ENCODE measurements at regions not wholly inside any gene's neighbourhood (a gene's known extent, or its start where the extent isn't known, plus 50 kb on each side); places are given as distances from the start of the nearest gene placed in this dataset.
"Not testable (repeated sequence)": the region's sequence is repeated elsewhere in the genome, so short reads cannot be mapped to it uniquely, and the experiment has no call there.

GRCh38 chr9:82419696-82420486, 431.3 kb downstream of the SPATA31D1 start:
- Histone ChIP-seq H3K4me3 (ENCODE audit: low read depth in 1 of 2, low read length in 2 of 2) (no peak overlapping the region), H3K27me3 (ENCODE audit: control insufficient read depth in 1 of 2, insufficient read depth in 2 of 2, low read length in 2 of 2) (no peaks in the 10 kb centered on the region), H3K27ac (ENCODE audit: low read depth, low read length) (no peak overlapping the region), H3K36me3 (ENCODE audit: control insufficient read depth in 1 of 2, insufficient read depth in 2 of 2, low read length in 2 of 2) (no peaks in the 10 kb centered on the region), H3K9ac (ENCODE audit: low read depth in 1 of 2, low read length in 2 of 2) (no peak overlapping the region), H3K9me3 (ENCODE audit: control insufficient read depth in 1 of 2, low read length in 2 of 2) (no peaks in the 10 kb centered on the region), H3K4me1 (ENCODE audit: control insufficient read depth in 1 of 2, insufficient read depth in 2 of 2, low read length in 2 of 2) (peaks cover 16 to 19% of the 10 kb centered on the region in 2 donors)

- H3K9me3 ChIP-seq (ENCODE audit: control insufficient read depth in 1 of 2, low read length in 2 of 2), result no peaks in the 10 kb centered on the region
- peaks cover 16 to 21% of the 10 kb centered on the region in 2 donors for H3K4me1 ChIP-seq (ENCODE audit: control insufficient read depth in 1 of 2, insufficient read depth in 2 of 2, low read length in 2 of 2)
- H3K4me3 ChIP-seq (ENCODE audit: low read depth in 1 of 2, low read length in 2 of 2), result no peak overlapping the region
- no peaks in the 10 kb centered on the region for H3K36me3 ChIP-seq (ENCODE audit: control insufficient read depth in 1 of 2, insufficient read depth in 2 of 2, low read length in 2 of 2)
- H3K27me3 ChIP-seq (ENCODE audit: control insufficient read depth in 1 of 2, insufficient read depth in 2 of 2, low read length in 2 of 2), result no peaks in the 10 kb centered on the region
- no peak overlapping the region for H3K27ac ChIP-seq (ENCODE audit: low read depth, low read length)
- H3K9ac ChIP-seq (ENCODE audit: low read depth in 1 of 2, low read length in 2 of 2), result no peak overlapping the region
These were observed 432.9 kb downstream of the SPATA31D1 start for GRCh38 chr9:82421498-82421897.

DNA sequence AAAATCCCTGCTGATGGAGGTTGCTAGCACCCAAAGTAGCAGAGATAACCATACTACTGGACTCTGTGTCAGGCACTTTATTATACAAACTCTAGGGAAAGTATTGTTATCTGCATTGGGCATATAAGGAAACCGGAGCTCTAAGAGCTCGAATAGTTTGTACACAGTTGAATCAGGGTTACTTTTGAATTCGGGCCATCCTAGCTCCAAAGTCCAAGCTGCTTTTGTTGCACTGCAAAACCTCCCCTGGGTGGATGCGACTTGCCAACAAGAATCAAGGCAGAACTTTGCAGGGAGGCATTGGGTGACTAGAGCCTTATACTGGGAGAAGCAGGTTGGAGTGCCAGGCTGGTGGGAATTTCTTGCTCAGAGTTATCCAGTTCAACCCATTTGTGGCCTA, 435.1 kb downstream of the SPATA31D1 start:
- no peak overlapping the region for H3K27ac ChIP-seq (ENCODE audit: low read depth, low read length)
- no peaks in the 10 kb centered on the region for H3K9me3 ChIP-seq (ENCODE audit: control insufficient read depth in 1 of 2, low read length in 2 of 2)
- H3K4me1 ChIP-seq (ENCODE audit: control insufficient read depth in 1 of 2, insufficient read depth in 2 of 2, low read length in 2 of 2), result peaks cover 16 to 21% of the 10 kb centered on the region in 2 donors
- H3K9ac ChIP-seq (ENCODE audit: low read depth in 1 of 2, low read length in 2 of 2), result no peak overlapping the region
- H3K36me3 ChIP-seq (ENCODE audit: control insufficient read depth in 1 of 2, insufficient read depth in 2 of 2, low read length in 2 of 2), result no peaks in the 10 kb centered on the region
- no peaks in the 10 kb centered on the region for H3K27me3 ChIP-seq (ENCODE audit: control insufficient read depth in 1 of 2, insufficient read depth in 2 of 2, low read length in 2 of 2)
- no peak overlapping the region for H3K4me3 ChIP-seq (ENCODE audit: low read depth in 1 of 2, low read length in 2 of 2)

DNA sequence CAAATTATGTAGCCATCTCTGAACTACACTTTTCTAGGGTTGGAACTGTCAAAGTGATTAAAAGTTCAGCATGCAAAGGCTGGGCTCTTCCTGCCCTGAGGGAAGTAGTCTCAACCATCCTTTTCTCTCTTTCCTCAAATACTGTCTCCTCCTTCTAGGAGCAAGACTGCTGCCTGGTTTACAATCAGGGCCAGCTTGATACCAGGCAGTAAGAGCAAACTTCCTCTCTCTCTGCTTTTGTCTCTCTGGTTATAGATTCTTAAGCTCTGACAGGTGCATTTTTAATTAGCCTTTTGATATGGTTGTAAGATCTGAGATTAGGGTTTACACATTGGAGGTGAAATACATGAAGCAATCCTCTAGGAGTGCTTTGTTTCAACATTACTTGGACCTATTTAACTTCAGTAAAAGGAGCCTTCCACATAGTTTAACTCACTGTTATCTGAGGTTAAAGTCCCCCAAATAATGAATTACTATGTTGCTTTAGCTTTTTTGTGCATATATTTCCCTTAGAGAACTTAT, 436.1 kb downstream of the SPATA31D1 start:
- H3K9me3 ChIP-seq (ENCODE audit: control insufficient read depth in 1 of 2, low read length in 2 of 2), result no peaks in the 10 kb centered on the region
- H3K9ac ChIP-seq (ENCODE audit: low read depth in 1 of 2, low read length in 2 of 2), result no peak overlapping the region
- H3K27ac ChIP-seq (ENCODE audit: low read depth, low read length), result no peak overlapping the region
- H3K4me1 ChIP-seq (ENCODE audit: control insufficient read depth in 1 of 2, insufficient read depth in 2 of 2, low read length in 2 of 2), result peaks cover 16 to 21% of the 10 kb centered on the region in 2 donors
- no peaks in the 10 kb centered on the region for H3K36me3 ChIP-seq (ENCODE audit: control insufficient read depth in 1 of 2, insufficient read depth in 2 of 2, low read length in 2 of 2)
- H3K27me3 ChIP-seq (ENCODE audit: control insufficient read depth in 1 of 2, insufficient read depth in 2 of 2, low read length in 2 of 2), result no peaks in the 10 kb centered on the region
- no peak overlapping the region for H3K4me3 ChIP-seq (ENCODE audit: low read depth in 1 of 2, low read length in 2 of 2)

GRCh38 chr9:82431121-82431520, 442.5 kb downstream of the SPATA31D1 start:
- H3K27ac ChIP-seq (ENCODE audit: low read depth, low read length), result no peak overlapping the region
- H3K27me3 ChIP-seq (ENCODE audit: control insufficient read depth in 1 of 2, insufficient read depth in 2 of 2, low read length in 2 of 2), result no peaks in the 10 kb centered on the region
- no peaks in the 10 kb centered on the region for H3K36me3 ChIP-seq (ENCODE audit: control insufficient read depth in 1 of 2, insufficient read depth in 2 of 2, low read length in 2 of 2)
- H3K9me3 ChIP-seq (ENCODE audit: control insufficient read depth in 1 of 2, low read length in 2 of 2), result no peaks in the 10 kb centered on the region
- H3K4me1 ChIP-seq (ENCODE audit: control insufficient read depth in 1 of 2, insufficient read depth in 2 of 2, low read length in 2 of 2), result no peaks in the 10 kb centered on the region
- H3K9ac ChIP-seq (ENCODE audit: low read depth in 1 of 2, low read length in 2 of 2), result no peak overlapping the region
- H3K4me3 ChIP-seq (ENCODE audit: low read depth in 1 of 2, low read length in 2 of 2), result no peak overlapping the region

GRCh38 chr9:82433290-82433931, 444.8 kb downstream of the SPATA31D1 start:
- not testable (repeated sequence) for H3K4me1 ChIP-seq (ENCODE audit: control insufficient read depth in 1 of 2, insufficient read depth in 2 of 2, low read length in 2 of 2); H3K27me3 ChIP-seq (ENCODE audit: control insufficient read depth in 1 of 2, insufficient read depth in 2 of 2, low read length in 2 of 2); H3K27ac ChIP-seq (ENCODE audit: low read depth, low read length); H3K9ac ChIP-seq (ENCODE audit: low read depth in 1 of 2, low read length in 2 of 2); H3K36me3 ChIP-seq (ENCODE audit: control insufficient read depth in 1 of 2, insufficient read depth in 2 of 2, low read length in 2 of 2); H3K4me3 ChIP-seq (ENCODE audit: low read depth in 1 of 2, low read length in 2 of 2); H3K9me3 ChIP-seq (ENCODE audit: control insufficient read depth in 1 of 2, low read length in 2 of 2)

DNA sequence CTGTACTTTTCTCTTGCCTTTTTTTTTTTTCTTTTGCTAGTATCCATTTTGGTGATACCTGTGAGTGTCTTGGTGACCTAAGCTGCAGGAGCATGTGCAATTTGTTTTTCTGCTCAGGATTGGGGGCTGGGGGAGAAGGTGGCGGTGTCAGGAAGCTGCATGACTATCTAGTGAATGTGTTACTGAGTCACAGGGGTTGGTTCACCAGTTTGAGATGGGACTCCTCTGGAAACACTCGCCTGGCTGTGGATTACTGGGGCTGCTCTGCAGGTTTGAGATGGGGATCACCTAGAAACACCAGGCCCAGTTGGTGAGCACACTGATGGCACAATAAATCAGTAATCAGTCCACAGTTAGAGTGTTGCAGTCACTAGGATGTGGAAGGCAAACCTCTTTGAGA, 447.9 kb downstream of the SPATA31D1 start:
- no peaks in the 10 kb centered on the region for H3K27me3 ChIP-seq (ENCODE audit: control insufficient read depth in 1 of 2, insufficient read depth in 2 of 2, low read length in 2 of 2)
- no peaks in the 10 kb centered on the region for H3K36me3 ChIP-seq (ENCODE audit: control insufficient read depth in 1 of 2, insufficient read depth in 2 of 2, low read length in 2 of 2)
- peaks cover 2 to 7% of the 10 kb centered on the region in 2 donors for H3K9me3 ChIP-seq (ENCODE audit: control insufficient read depth in 1 of 2, low read length in 2 of 2)
- H3K27ac ChIP-seq (ENCODE audit: low read depth, low read length), result no peak overlapping the region
- H3K4me3 ChIP-seq (ENCODE audit: low read depth in 1 of 2, low read length in 2 of 2), result no peak overlapping the region
- no peaks in the 10 kb centered on the region for H3K4me1 ChIP-seq (ENCODE audit: control insufficient read depth in 1 of 2, insufficient read depth in 2 of 2, low read length in 2 of 2)
- H3K9ac ChIP-seq (ENCODE audit: low read depth in 1 of 2, low read length in 2 of 2), result no peak overlapping the region

GRCh38 chr9:82437183-82437582, 448.6 kb downstream of the SPATA31D1 start:
- H3K4me1 ChIP-seq (ENCODE audit: control insufficient read depth in 1 of 2, insufficient read depth in 2 of 2, low read length in 2 of 2); H3K4me3 ChIP-seq (ENCODE audit: low read depth in 1 of 2, low read length in 2 of 2); H3K9ac ChIP-seq (ENCODE audit: low read depth in 1 of 2, low read length in 2 of 2); H3K27ac ChIP-seq (ENCODE audit: low read depth, low read length); H3K27me3 ChIP-seq (ENCODE audit: control insufficient read depth in 1 of 2, insufficient read depth in 2 of 2, low read length in 2 of 2); H3K9me3 ChIP-seq (ENCODE audit: control insufficient read depth in 1 of 2, low read length in 2 of 2); H3K36me3 ChIP-seq (ENCODE audit: control insufficient read depth in 1 of 2, insufficient read depth in 2 of 2, low read length in 2 of 2): not testable (repeated sequence)

- H3K9me3 ChIP-seq (ENCODE audit: control insufficient read depth in 1 of 2, low read length in 2 of 2), result peaks cover 2 to 12% of the 10 kb centered on the region in 2 donors
- no peaks in the 10 kb centered on the region for H3K4me1 ChIP-seq (ENCODE audit: control insufficient read depth in 1 of 2, insufficient read depth in 2 of 2, low read length in 2 of 2)
- H3K27me3 ChIP-seq (ENCODE audit: control insufficient read depth in 1 of 2, insufficient read depth in 2 of 2, low read length in 2 of 2), result no peaks in the 10 kb centered on the region
- H3K27ac ChIP-seq (ENCODE audit: low read depth, low read length), result no peak overlapping the region
- H3K4me3 ChIP-seq (ENCODE audit: low read depth in 1 of 2, low read length in 2 of 2), result no peak overlapping the region
- no peak overlapping the region for H3K9ac ChIP-seq (ENCODE audit: low read depth in 1 of 2, low read length in 2 of 2)
- no peaks in the 10 kb centered on the region for H3K36me3 ChIP-seq (ENCODE audit: control insufficient read depth in 1 of 2, insufficient read depth in 2 of 2, low read length in 2 of 2)
These were observed 450.0 kb downstream of the SPATA31D1 start for GRCh38 chr9:82438581-82438980.

GRCh38 chr9:82443312-82443711, 454.7 kb downstream of the SPATA31D1 start:
- Histone ChIP-seq H3K36me3 (ENCODE audit: control insufficient read depth in 1 of 2, insufficient read depth in 2 of 2, low read length in 2 of 2) (no peaks in the 10 kb centered on the region), H3K9ac (ENCODE audit: low read depth in 1 of 2, low read length in 2 of 2) (no peak overlapping the region), H3K4me1 (ENCODE audit: control insufficient read depth in 1 of 2, insufficient read depth in 2 of 2, low read length in 2 of 2) (no peaks in the 10 kb centered on the region), H3K27me3 (ENCODE audit: control insufficient read depth in 1 of 2, insufficient read depth in 2 of 2, low read length in 2 of 2) (no peaks in the 10 kb centered on the region), H3K4me3 (ENCODE audit: low read depth in 1 of 2, low read length in 2 of 2) (no peak overlapping the region), H3K27ac (ENCODE audit: low read depth, low read length) (no peak overlapping the region), H3K9me3 (ENCODE audit: control insufficient read depth in 1 of 2, low read length in 2 of 2) (peaks cover 5 to 22% of the 10 kb centered on the region in 2 donors)

Data from duodenal mucosa (tissue), 2 donors.